Keratinocyte (primary cell): ENCODE measurements at regions not wholly inside any gene's neighbourhood (a gene's known extent, or its start where the extent isn't known, plus 50 kb on each side); places are given as distances from the start of the nearest gene placed in this dataset.

Experiments used
- CTCF ChIP-seq, 3 experiments: IDR thresholded peaks in 1 of 3; conservative IDR thresholded peaks in 1 of 3; optimal IDR thresholded peaks in 1 of 3; 2 replicates in 2 of 3; 3 replicates in 1 of 3; pipeline versions ENCODE3 to v1.5.1; 2011; ENCODE audit warnings: low read length in 3 of 3, mild to moderate bottlenecking in 3 of 3, moderate library complexity in 2 of 3, control low read depth in 1 of 3, inconsistent platforms in 1 of 3; ENCODE audit not compliant: insufficient read depth in 2 of 3; ENCODE audit errors: extremely low read depth in 1 of 3
- EZH2 ChIP-seq: IDR thresholded peaks from one replicate; pipeline ENCODE4 v1.6.1; 2012; ENCODE audit warnings: inconsistent platforms, mild to moderate bottlenecking, low read length, moderate library complexity

DNA sequence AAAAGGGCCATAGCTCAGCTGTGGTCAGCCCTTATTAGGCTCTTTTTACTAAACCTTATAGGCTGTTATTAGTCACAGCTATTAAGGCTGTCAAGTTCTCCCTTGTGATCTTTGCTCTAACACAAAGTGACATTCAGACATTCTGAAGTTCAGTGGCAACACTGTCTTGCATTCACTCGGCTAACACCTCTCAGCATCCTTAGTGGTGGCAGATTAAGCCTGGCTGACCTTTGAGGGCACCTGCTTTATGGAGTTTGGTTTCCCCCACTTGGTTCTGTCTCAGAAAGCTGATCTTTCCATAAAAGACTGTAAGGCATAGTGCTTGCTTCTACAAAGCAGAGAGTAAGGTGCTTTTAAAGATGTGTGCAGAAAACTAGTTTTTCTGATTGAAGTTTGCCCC, 677.4 kb upstream of the TMEM132C start:
- TF ChIP-seq CTCF (optimal IDR thresholded peaks at IDR 0.05 in 1 of 3, IDR thresholded peaks at IDR 0.05 in 1 of 3, conservative IDR thresholded peaks at IDR 0.05 in 1 of 3; ENCODE audit: extremely low read depth in 1 of 3, insufficient read depth in 2 of 3, low read length in 3 of 3), result no peak
- TF ChIP-seq EZH2, result no peak
